HG03064 (cell line): ENCODE measurements at regions not wholly inside any gene's neighbourhood (a gene's known extent, or its start where the extent isn't known, plus 50 kb on each side); places are given as distances from the start of the nearest gene placed in this dataset.

ENCODE experiments used
- ATAC-seq: cut with Tn5 transposase; IDR thresholded peaks from one replicate; pipeline ENCODE4 v1.9.1; 2021; ENCODE audit warnings: low read depth; ENCODE audit not compliant: unreplicated experiment

DNA sequence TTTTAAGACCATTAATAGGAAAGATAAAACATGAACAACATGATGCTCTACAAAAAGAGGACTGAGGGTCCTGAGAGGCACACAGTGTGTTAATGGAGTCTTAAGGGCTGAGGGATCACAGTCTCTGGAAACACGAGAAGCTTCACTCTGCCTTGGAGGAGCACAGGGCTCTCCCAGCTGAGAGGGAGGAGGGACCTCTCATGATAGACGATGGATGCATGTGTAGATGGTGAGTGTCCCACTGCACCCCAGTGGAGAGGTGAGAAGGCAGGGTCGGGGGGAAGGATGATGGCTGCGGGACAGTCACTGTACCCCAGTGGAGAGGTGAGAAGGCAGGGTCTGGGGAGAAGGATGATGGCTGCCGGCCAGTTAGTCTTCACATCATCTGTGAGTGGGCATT lies 613.4 kb downstream of the IRX1 start:
- no peak for ATAC-seq

DNA sequence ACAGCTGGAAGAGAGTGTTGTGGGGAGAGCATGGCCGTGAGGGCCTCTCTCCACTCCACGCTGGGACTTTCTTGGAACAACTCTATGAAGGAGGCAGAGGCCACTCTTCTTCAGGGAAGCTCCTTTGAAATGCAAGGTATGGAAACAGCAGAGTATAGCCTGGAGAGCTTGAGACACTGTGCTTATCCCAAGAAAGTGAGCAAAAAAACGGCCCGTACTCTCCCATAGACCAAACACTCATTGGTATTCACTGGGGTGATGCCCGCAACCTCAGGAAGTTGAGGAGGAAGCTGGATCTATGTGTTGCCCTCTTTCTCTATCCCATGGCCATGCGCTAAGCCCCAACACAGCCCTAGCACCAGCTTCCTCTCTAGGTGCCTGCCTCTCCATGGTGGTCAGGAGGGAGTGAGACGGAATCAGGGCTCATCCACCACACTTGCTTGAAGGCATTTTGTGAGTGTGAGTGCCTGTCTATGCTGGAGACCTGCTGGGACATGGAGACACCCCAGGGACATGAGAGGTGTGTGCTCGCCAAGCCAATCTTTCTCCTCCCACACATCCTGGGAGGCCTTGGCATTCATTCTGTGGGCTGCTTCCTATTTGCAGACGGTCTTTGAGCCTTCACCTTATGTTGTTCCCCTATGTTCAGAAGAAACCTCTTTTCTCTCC lies 616.6 kb downstream of the IRX1 start:
- no peak for ATAC-seq

DNA sequence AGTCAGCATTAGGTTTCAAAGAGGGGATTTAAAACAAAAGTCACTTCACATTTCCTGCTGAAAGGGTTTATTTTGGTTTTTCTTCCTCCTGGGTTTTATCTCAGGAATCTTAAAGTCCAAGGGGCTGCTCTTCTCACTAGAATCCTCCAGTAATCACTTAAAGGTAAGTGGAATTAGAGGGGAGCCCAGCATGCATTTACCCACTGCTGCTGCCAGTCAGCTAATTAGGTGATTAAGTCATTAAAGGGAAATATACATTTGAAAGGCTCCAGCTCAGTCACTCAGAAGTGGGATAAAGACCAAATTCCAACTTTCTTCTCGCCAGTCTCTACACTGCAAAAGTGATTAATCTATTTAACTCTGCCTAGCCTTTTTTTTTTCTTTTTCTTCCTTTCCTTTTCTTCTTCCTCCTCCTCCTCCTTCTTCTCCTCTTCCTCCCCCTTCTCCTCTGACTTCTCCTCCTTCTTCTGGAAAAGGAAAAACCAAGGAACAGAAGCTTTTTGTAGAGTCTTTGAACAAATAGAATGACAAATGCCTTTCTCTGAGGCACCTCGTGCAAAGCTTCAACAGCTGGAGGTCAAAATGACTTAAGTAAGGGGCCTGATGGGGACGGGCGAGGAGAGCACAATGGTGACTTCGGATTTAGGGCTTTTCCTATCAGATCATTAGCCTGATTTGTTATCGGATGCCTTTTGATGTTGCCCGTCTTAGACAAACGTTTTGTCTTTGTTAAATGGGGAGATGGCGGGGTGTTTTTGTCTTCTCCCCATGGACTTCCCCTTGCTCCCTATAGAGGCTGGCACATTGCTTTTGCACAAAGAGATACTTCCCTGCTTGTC lies 617.6 kb downstream of the IRX1 start:
- no peak for ATAC-seq

DNA sequence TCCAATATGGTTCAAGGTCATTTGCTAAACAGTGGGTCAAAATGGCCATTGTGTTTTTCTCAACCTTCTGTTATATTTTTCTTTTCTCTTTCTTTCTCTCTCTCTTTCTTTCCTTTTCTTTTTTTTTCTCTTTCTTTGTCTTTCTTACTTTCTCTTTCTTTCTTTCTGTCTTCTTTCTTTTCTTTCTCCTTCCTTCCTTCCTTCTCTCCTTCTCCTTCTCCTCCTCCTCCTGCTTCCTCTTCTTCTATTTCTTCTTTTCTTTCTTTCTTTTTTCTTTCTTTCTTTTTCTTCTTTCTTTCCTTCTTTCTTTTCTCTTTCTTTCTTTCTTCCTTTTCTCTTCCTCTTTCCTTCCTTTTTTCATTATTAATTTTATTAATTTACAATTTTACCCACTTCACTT lies 619.5 kb downstream of the IRX1 start:
- ATAC-seq: no peak

DNA sequence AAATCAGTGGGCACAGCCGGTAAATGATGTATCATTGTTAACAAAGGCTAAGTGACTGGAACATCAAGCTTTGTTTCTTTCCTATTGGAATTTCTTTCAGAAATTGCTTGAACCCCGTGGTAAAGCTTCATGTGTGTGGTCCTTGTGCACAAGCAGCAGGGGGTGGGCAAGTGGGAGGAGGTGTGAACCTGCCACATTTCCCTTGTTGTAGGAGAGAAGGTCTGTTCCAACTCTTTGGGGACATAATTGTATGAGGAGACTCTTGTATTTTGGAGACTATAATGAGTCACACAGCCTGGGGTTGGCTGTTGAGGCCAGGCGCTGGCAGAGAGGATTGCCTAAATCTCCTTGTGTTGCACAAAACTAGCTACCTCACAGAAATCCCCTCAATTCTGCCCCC lies 620.5 kb downstream of the IRX1 start:
- no peak for ATAC-seq

DNA sequence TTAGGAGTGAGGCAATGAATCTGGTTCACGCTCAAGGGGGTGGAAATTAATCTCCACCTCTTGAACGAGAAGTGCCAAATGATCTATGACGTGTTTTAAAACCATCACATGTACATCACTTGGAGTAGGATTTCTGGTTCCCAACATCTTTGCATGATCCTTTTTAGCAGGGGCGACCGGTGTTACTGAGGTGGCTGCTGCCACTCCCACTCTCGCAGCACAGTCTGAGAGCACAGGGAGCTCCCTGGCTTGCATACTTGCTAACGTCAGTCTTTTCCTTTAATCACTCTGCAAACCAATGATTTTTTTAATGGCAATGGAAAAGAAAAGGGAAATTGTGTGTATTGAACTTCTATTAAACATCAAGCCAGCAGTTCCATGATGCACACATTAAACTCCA lies 624.4 kb downstream of the IRX1 start:
- no peak for ATAC-seq

DNA sequence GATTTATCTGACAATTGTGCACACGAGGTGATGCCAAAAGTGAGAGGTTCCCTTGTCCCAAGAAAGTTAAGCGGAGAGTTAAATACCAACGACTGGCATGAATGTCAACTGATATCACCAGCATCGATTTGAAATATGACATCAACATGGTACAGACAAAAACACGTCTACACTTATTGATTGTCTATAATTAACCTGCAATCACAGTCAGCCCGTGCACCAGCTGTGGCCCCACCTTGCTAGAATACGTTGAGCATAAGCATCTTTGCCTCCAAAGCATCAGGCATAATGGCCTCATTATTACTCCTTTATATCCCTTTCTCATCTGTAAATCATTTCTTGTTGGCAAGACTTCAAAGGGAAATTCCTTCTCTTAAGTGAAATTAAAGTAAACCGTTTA lies 625.4 kb downstream of the IRX1 start:
- ATAC-seq: no peak

DNA sequence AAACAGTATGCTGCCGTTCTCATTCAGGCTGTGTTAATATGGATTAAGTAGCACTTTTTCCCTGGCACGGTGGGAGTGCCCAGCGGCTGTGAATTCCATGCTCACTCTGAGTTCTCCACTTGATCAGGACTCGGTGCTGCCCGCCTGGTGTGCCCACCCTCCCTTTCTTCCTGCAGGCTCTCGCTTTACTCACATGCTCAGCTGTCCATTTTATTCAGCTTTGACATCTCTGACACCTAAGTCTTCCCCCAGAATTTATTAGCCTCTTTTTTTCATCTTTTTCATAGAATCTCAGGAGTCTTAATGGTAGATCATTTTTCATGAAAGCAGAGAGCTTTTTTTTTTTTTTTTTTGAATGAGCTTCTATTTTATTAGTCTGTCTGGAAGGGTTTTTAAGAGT lies 626.5 kb downstream of the IRX1 start:
- no peak for ATAC-seq

DNA sequence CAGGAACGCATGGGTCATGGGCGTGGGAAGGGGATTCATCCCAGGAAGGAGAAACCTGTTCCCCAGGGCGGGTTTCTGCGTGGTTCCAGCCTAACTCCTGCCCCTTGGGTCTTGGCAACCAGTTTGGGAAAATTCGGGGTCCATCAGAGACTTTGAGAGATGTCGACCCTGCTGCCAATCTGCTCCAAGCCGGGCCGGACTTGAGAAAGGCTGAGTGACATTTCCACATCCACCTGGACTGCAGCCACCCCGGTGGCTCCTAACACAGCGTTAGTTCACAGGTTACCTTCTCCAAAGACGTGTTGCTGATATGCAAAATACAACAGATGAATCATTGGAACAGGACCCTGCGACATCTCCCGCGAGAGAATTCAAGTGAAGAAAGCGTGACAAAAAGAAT lies 627.2 kb downstream of the IRX1 start:
- ATAC-seq: no peak

DNA sequence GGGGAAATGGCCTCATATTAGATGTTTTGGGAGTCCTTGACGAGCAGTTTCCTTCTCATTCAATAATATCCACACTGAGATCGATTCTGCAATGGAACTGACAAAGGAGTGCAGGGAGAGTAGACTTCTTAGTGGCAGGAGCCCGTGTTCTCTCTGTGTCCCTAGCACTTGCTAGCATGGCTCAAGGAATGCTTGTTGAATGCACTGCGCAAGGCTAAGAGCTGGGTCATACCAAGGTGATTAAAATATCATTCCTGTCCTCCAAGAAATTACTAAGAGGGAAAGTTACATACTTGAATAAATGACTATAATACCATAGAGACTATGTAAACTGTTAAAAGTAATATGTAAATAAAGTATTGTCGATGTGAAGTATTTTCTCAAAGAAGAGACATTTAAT lies 630.1 kb downstream of the IRX1 start:
- ATAC-seq: no peak

DNA sequence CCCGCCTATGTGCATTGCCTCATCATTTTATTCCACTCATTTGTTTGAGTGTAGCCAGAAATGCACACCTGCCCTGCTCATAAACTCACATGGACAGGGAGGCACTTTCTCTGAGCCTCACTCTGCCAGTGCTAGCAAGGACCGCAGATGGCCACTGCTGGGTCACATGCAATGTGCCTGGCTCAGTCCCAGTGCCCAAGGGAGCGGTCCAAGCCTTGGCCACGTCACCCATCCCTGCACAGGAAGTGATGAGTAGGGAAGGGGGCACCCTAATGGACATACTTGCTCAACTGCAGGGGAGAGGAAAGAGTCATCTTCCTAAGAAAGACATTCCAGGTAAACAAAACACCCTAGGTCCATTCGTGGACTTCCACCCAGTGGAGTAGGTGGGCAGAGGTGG lies 630.9 kb downstream of the IRX1 start:
- ATAC-seq: no peak

DNA sequence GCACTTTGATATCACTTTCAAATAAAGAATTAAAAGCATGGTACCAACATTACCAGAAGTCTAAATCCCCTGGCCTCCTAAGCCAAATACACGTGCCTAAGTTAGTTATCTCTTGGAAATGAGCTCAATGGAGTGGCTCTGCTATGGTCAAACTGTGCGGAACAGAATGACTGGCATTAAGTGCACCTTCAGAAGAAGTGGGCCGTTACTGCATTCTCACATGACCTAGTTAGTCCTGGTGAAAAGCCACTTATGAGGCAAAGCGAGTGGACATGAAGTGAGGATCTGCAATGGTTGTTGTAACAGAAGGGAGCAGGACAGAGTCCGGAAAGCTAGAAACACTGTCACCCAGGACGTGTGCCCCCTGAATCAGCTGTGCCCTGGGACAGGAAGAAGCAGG lies 633.1 kb downstream of the IRX1 start:
- ATAC-seq: no peak

DNA sequence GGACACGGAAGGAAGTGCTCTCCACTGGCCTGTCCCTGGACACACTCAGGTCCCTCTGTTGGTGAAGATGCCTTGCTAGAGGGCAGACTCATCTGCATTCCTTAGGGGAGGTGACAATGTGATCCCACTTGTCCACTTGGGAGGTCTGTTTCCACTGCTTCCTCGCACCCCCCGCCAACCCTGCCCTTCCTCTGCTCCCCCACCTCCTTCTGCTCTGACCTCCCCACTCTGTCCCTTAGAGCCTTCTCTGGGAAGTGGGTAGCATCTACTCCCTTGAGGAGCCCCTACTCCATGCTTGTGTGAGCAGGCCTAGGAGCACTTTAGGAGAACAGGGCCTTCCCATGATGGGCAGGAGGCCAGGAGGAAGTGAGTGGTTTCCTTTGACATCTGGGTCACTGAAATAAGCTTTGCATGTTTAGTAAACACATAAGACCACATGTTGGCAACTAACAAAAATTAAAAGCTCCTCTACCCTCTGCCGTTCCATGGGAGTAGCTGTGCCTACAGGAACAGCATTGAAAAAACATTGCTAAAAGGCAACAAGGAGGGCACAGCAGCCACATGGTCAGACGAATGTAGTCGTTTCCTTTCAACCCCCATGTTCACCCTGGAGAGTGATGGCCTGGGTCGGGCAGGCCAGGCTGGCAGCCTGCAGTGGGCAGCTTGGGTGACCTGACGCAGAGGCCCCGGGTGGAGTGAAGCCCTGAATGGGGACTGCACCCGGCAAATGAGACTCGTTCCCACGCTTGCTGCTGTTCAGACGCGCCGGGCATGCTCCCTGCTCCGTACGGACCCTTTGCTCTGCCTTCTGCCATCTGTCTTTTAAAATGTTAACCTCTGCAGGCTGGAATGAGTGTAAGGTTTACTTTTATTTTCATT lies 634.0 kb downstream of the IRX1 start:
- no peak for ATAC-seq

DNA sequence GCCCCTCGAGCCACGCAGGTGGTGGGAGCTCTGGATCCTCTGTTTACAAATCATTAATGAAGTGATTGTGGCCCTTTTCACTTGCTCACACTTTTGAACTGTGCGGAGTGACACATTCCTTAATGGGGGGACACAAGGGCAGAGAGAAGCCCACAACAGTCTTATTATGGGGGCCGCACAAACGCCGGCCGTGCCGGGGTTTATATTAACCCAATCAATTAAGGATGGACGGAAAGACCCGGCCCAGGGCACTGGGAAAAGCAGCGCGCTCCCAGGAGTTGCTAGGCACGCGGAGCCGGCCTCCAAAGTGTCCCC lies 634.8 kb downstream of the IRX1 start:
- ATAC-seq: no peak

DNA sequence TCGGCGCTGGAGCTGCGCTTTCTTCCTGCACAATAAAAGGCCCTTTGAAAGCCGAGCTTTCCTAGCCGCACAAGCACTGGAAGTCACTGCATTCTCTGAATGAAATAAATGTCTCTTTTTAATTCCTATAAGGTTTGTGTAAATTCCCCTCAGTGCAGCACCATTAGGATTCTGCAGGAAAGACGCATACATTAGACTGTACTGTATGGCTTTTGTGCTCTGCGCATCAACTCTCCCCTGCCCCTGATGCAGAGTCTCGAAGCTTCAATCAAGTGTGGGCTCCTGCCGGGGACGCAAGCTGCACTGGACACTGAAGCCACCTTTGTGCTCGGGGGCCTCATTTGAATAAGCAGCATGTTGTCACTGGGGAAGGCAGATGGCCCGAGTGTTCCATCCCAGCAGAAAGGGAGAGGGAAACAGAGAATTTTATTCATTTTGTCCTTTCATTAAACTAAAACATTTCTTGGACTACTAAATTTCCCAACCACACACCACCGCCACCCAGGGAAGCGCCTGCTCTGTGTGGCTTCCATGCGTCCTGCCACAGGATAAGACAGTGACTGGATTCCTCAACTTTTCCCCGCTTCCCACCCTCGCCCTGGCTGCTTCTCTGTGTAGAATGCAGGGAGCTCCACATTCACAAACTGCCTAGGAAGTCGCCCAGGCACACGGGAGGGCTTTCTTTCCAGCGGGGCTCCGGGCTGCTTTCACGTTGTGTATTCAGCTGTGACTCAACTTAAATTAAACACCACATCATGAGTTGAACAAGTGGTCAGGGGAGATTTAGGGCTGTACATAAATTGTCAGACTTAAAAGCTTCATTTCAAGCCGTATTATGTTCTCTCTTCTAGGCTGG lies 635.4 kb downstream of the IRX1 start:
- ATAC-seq: no peak

DNA sequence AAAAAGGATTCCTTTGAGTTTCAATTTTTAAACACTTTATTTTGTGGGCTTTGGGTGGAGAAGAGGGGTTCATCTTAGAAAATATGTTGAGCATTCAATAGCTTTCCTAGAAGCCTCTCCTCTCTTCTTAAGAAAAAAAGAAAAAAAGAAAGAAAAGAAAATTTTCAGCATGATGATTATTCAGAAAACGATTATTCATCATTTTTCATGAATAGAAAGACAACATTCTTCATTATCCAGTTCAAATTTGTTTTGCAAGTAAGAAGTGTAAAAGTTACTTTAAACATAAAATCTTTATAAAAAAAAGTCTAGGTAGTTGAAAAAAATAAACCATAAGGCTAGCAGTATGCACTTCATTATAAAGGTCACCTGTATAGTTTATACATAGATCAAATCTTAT lies 636.5 kb downstream of the IRX1 start:
- ATAC-seq: no peak

DNA sequence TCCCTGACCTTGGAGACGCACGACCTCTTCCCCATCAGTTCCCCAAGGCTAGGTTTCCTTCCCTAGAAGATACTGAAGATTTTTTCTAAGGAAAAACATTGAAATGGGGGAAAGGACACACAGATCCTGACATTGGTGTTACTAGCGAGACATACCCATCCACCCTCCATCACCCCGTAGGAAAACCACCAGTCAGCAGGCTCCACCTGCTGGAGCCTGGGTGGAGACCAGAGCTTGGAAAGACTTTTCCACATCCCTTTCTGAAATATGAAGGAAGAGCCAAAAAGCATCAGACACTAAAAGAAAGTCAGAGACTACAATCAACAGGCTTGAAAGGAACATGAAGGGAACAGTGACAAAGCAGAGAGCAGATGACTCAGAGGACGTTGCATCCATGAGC lies 638.0 kb downstream of the IRX1 start:
- ATAC-seq: no peak

DNA sequence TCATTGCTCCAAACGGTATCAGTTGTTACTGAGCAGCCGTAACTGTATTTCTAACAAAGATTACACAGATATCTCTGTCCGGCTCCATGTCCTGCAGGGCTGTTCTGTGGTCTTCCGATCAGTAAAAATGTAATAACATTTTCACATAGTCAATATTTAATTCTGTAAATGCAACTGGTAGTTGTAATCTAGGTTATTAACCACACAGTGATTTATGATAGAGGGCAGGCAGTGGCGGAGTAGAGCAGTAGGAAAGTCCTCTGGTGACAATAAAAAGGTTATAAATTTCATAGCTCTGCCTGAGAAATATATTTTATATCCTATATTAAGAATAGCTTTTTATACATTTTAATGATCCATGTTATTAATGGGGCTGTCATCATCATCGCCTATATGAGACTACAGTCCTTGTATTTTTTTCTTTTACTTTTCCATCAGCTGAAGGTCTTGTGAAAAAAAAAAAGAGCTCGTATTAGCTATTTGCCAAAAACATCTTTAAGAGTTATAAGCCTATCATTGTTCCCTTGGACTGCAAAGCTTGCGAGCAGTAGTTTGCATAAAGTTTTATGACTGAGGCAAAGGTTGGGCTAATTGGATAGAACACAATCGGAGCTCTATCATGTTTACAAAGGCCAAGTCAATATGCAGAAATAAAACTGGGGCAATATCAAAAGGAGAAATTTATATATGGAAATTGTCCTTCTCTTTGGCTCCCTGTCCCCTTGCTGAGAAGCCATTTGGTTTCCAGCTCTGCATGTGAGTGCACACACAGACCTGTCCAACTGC lies 648.0 kb downstream of the IRX1 start:
- ATAC-seq: no peak

DNA sequence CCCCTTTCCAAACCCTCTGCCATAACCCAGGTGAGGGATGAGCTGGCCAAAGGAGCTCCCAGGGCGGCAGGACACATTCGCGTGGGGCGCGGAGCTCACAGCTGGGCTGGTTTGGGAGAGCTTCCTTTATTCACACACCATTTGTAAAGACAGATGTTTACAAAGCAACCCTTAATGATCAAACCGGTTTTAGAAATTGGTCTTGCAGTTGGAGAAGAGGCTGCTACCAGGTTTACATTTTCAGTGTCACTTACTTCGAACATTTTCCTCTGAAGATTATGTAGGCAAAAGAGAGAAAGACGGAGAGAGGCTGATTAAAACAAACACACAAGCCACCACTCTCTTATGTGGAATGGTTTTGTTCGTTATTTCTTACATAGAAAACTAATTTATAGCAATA lies 648.7 kb downstream of the IRX1 start:
- ATAC-seq: no peak

DNA sequence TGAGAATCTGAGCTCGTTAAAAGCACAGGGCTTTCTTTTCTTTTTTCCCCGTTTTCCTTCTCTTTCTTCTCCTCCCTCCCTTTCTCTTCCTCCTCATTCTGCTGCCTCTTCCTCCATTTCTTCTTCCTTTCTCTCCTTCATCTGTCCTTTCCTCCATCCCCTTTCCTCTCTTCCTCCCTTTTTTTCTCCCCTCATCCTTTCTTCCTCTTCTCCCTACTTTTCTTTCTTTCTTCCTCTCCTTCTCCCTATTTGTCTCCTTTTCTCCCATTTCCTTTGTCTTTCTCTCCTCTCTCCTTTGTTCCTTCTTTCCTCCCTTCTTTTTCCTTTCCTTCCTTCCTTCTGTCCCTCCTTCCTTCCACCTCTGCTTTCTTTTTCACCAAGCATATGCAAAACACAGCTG lies 649.4 kb downstream of the IRX1 start:
- no peak for ATAC-seq
